IMR-90 (cell line): ENCODE measurements at regions not wholly inside any gene's neighbourhood (a gene's known extent, or its start where the extent isn't known, plus 50 kb on each side); places are given as distances from the start of the nearest gene placed in this dataset.

Experiments used
- ATAC-seq: fragments of 200-7000 bp; cut with Tn5 transposase; 2 replicates; pipeline ENCODE4 v1.9.1; 2020; ENCODE audit warnings: low read depth, mild to moderate bottlenecking, moderate library complexity
- BruUV-seq: library from RNA; stranded (reverse); fragments of 400-500 nt; replicated peaks from 2 replicates; lab custom pipeline; 2021; lab: Mats Ljungman, UMichigan
- CTCF ChIA-PET: fragments of 300-600 bp; formaldehyde crosslinking; extraction: SDS; loops from one replicate; lab custom pipeline; 2021; ENCODE audit warnings: antibody characterized with exemption; lab: Yijun Ruan, JAX
- POLR2A ChIA-PET: fragments of 300-600 bp; sonication (Branson Sonifier 250); formaldehyde crosslinking; loops from one replicate; lab custom pipeline; 2022; ENCODE audit warnings: antibody characterized with exemption; ENCODE audit not compliant: unreplicated experiment; lab: Charles Lee
- DNase-seq: peaks from one replicate; pipeline ENCODE4 v3.0.0; 2013
- H2AFZ ChIP-seq: replicated peaks from 2 replicates; pipeline ENCODE3; 2013; ENCODE audit warnings: low read length, mild to moderate bottlenecking; ENCODE audit not compliant: poor library complexity
- H2AK5ac ChIP-seq: 2 replicates; pipeline ENCODE4 v1.6.1; 2013; ENCODE audit warnings: low read depth, low read length, inconsistent platforms
- H2AK9ac ChIP-seq: replicated peaks from 2 replicates; pipeline ENCODE3; 2013; ENCODE audit warnings: mild to moderate bottlenecking, low read depth, low read length, moderate library complexity; ENCODE audit not compliant: poor library complexity
- H2BK120ac ChIP-seq: 2 replicates; pipeline ENCODE4 v1.6.1; 2013; ENCODE audit warnings: low read depth, low read length, inconsistent platforms
- H2BK15ac ChIP-seq: 3 replicates; pipeline ENCODE4 v1.6.1; 2013; ENCODE audit warnings: low read depth, low read length, inconsistent platforms
- H2BK20ac ChIP-seq: 2 replicates; pipeline ENCODE4 v1.6.1; 2013; ENCODE audit warnings: low read depth, mild to moderate bottlenecking, inconsistent platforms, low read length, moderate library complexity
- H2BK5ac ChIP-seq: 2 replicates; pipeline ENCODE4 v1.6.1; 2013; ENCODE audit warnings: mild to moderate bottlenecking, low read depth, low read length, inconsistent platforms; ENCODE audit not compliant: poor library complexity, severe bottlenecking
- H3K14ac ChIP-seq: replicated peaks from 2 replicates; pipeline ENCODE4 v1.6.1; 2013; ENCODE audit warnings: low read depth, low read length, inconsistent platforms
- H3K18ac ChIP-seq: 2 replicates; pipeline ENCODE4 v1.6.1; 2013; ENCODE audit warnings: low read depth, low read length, control low read depth
- H3K23ac ChIP-seq: 2 replicates; pipeline ENCODE4 v1.6.1; 2013; ENCODE audit warnings: low read depth, low read length, inconsistent platforms
- H3K27ac ChIP-seq: 2 replicates; pipeline ENCODE4 v1.5.1; 2013; ENCODE audit warnings: mild to moderate bottlenecking, control low read depth, low read length; ENCODE audit not compliant: insufficient read depth
- H3K27me3 ChIP-seq: 2 replicates; pipeline ENCODE4 v1.6.1; 2013; ENCODE audit warnings: low read length; ENCODE audit not compliant: control insufficient read depth, insufficient read depth
- H3K36me3 ChIP-seq: 2 replicates; pipeline ENCODE4 v1.6.1; 2013; ENCODE audit warnings: low read length, mixed read lengths; ENCODE audit not compliant: control insufficient read depth, insufficient read depth
- H3K4ac ChIP-seq: 2 replicates; pipeline ENCODE4 v1.6.1; 2013; ENCODE audit warnings: low read depth, low read length, inconsistent platforms
- H3K4me1 ChIP-seq: 2 replicates; pipeline ENCODE4 v1.6.1; 2013; ENCODE audit warnings: low read length, mixed read lengths; ENCODE audit not compliant: control insufficient read depth, insufficient read depth
- H3K4me2 ChIP-seq: 2 replicates; pipeline ENCODE4 v1.6.1; 2013; ENCODE audit warnings: low read depth, mild to moderate bottlenecking, control low read depth, low read length, moderate library complexity
- H3K4me3 ChIP-seq: 2 replicates; pipeline ENCODE4 v1.5.1; 2013; ENCODE audit warnings: low read depth, mild to moderate bottlenecking, control low read depth, low read length, moderate library complexity; ENCODE audit not compliant: insufficient read depth
- H3K56ac ChIP-seq: 2 replicates; pipeline ENCODE4 v1.6.1; 2013; ENCODE audit warnings: low read length, inconsistent platforms; ENCODE audit not compliant: insufficient read depth; ENCODE audit errors: extremely low read depth
- H3K79me1 ChIP-seq, 2 experiments: 2 replicates each; pipeline ENCODE4 v1.6.1; 2013; ENCODE audit warnings: low read length in 2 of 2, inconsistent platforms in 1 of 2, low read depth in 1 of 2
- H3K9ac ChIP-seq: 2 replicates; pipeline ENCODE4 v1.6.1; 2013; ENCODE audit warnings: low read depth, low read length, control low read depth
- H3K9me1 ChIP-seq: 2 replicates; pipeline ENCODE4 v1.6.1; 2013; ENCODE audit warnings: low read length, inconsistent platforms; ENCODE audit not compliant: insufficient read depth
- H3K9me3 ChIP-seq: 2 replicates; pipeline ENCODE4 v1.6.1; 2013; ENCODE audit warnings: low read length; ENCODE audit not compliant: control insufficient read depth, insufficient read depth
- H4K20me1 ChIP-seq: 2 replicates; pipeline ENCODE4 v1.6.1; 2013; ENCODE audit warnings: low read length, inconsistent platforms; ENCODE audit not compliant: insufficient read depth
- H4K5ac ChIP-seq: 2 replicates; pipeline ENCODE4 v1.6.1; 2013; ENCODE audit warnings: mild to moderate bottlenecking, low read depth, low read length, control low read depth
- H4K8ac ChIP-seq, 2 experiments: 2 replicates each; pipeline ENCODE4 v1.6.1; 2013; ENCODE audit warnings: low read depth in 2 of 2, low read length in 2 of 2, control low read depth in 1 of 2, inconsistent platforms in 1 of 2
- H4K91ac ChIP-seq: 2 replicates; pipeline ENCODE4 v1.6.1; 2013; ENCODE audit warnings: low read depth, low read length, inconsistent platforms; ENCODE audit not compliant: insufficient read depth
- BHLHE40 ChIP-seq: fragments of 150-350 bp; IDR thresholded peaks from 2 replicates; pipeline ENCODE4 v1.6.1; 2016; ENCODE audit warnings: mild to moderate bottlenecking, low read depth, low read length
- CEBPB ChIP-seq: IDR thresholded peaks from 2 replicates; pipeline ENCODE4 v1.6.1; 2012; ENCODE audit warnings: low read depth, low read length, improper control_type of control experiment
- CHD1 ChIP-seq: IDR thresholded peaks from 2 replicates; pipeline ENCODE4 v1.6.1; 2012; ENCODE audit warnings: low read depth, low read length, improper control_type of control experiment
- ELK1 ChIP-seq: fragments of 150-350 bp; IDR thresholded peaks from 2 replicates; pipeline ENCODE4 v1.6.1; 2016; ENCODE audit warnings: low read depth, mild to moderate bottlenecking, low read length, moderate library complexity, borderline replicate concordance
- FOS ChIP-seq: fragments of 150-350 bp; IDR thresholded peaks from 2 replicates; pipeline ENCODE4 v1.6.1; 2016; ENCODE audit warnings: low read depth, low read length
- MAFK ChIP-seq: IDR thresholded peaks from 2 replicates; pipeline ENCODE4 v1.6.1; 2012; ENCODE audit warnings: low read depth, low read length, improper control_type of control experiment
- MAZ ChIP-seq: IDR thresholded peaks from 2 replicates; pipeline ENCODE4 v1.6.1; 2012; ENCODE audit warnings: low read depth, mild to moderate bottlenecking, low read length, improper control_type of control experiment, moderate library complexity, borderline replicate concordance
- MXI1 ChIP-seq: IDR thresholded peaks from 2 replicates; pipeline ENCODE4 v1.6.1; 2012; ENCODE audit warnings: low read depth, mild to moderate bottlenecking, low read length, moderate library complexity, borderline replicate concordance
- NFE2L2 ChIP-seq: fragments of 150-350 bp; IDR thresholded peaks from 2 replicates; pipeline ENCODE4 v1.6.1; 2016; ENCODE audit warnings: low read depth, mild to moderate bottlenecking, low read length
- POLR2A ChIP-seq: IDR thresholded peaks from 2 replicates; pipeline ENCODE4 v1.6.1; 2012; ENCODE audit warnings: mild to moderate bottlenecking, low read depth, low read length
- RAD21 ChIP-seq: IDR thresholded peaks from 2 replicates; pipeline ENCODE4 v1.6.1; 2012; ENCODE audit warnings: low read length, improper control_type of control experiment
- RCOR1 ChIP-seq: IDR thresholded peaks from 2 replicates; pipeline ENCODE4 v1.6.1; 2012; ENCODE audit warnings: mild to moderate bottlenecking, low read length, improper control_type of control experiment; ENCODE audit not compliant: insufficient replicate concordance
- RFX5 ChIP-seq: IDR thresholded peaks from 2 replicates; pipeline ENCODE4 v1.8.0; 2012; ENCODE audit warnings: low read depth, mild to moderate bottlenecking, low read length, moderate library complexity
- SMC3 ChIP-seq: fragments of 150-350 bp; IDR thresholded peaks from 2 replicates; pipeline ENCODE4 v1.6.1; 2016; ENCODE audit warnings: low read depth, mild to moderate bottlenecking, antibody characterized with exemption, low read length, moderate library complexity
- WGBS, 2 experiments: methylation state at CpG; one replicate each; pipeline versions ENCODE4 v1.1.5 to v1.1.7; 2013; ENCODE audit warnings: missing lambda C conversion rate in 2 of 2; ENCODE audit not compliant: insufficient read length in 1 of 2; ENCODE audit errors: extremely low coverage in 2 of 2; 5-methylcytosine and 5-hydroxymethylcytosine counted together
- dilution Hi-C: fragments of 300-500 bp; cut with HindIII; formaldehyde crosslinking; loops from one replicate; pipeline ENCODE4 v1.14.3; 2018; ENCODE audit warnings: low sequenced_read_pairs; ENCODE audit not compliant: unreplicated experiment
- in situ Hi-C: fragments of 300-500 bp; cut with MboI; formaldehyde crosslinking; loops from 3 replicates; pipeline ENCODE4 v1.14.3; 2019; ENCODE audit warnings: low sequenced_read_pairs, inconsistent platforms, mixed read lengths
- intact Hi-C: fragments of 100-400 bp; cut with micrococcal nuclease; formaldehyde crosslinking; loops from 2 replicates; pipeline ENCODE4 v1.10.0; 2022
- TF ChIP-seq, protein P1 (sequence below): conservative IDR thresholded peaks from 2 replicates; pipeline ENCODE4 v1.5.1; 2012; ENCODE audit warnings: mild to moderate bottlenecking, low read depth, low read length, improper control_type of control experiment
- TF ChIP-seq, protein P2 (sequence below): fragments of 150-350 bp; IDR thresholded peaks from 2 replicates; pipeline ENCODE4 v1.6.1; 2017; ENCODE audit warnings: mild to moderate bottlenecking, antibody characterized with exemption, low read length, low read depth

- POLR2A ChIA-PET = no interaction called here
- in situ Hi-C loops (no loop called here), intact Hi-C loops (no loop called here), dilution Hi-C loops (no loop called here)
- Histone ChIP-seq H3K56ac (no peak overlapping the region), H3K4ac (no peak overlapping the region), H2BK20ac (no peak overlapping the region), H3K4me1 (no peaks in the 10 kb centered on the region), H2AFZ (no peak overlapping the region), H2BK120ac (no peak overlapping the region), H3K4me3 (no peak overlapping the region), H4K91ac (no peak overlapping the region), H2BK5ac (no peak overlapping the region), H2AK9ac (no peak overlapping the region), H3K9me3 (peaks cover 25% of the 10 kb centered on the region), H2BK15ac (no peak overlapping the region), H3K27me3 (no peaks in the 10 kb centered on the region), H3K36me3 (no peaks in the 10 kb centered on the region), H3K14ac (no peak overlapping the region), H4K20me1 (no peaks in the 10 kb centered on the region), H3K4me2 (no peak overlapping the region), H3K18ac (no peak overlapping the region), H3K79me1 (no peaks in the 10 kb centered on the region), H2AK5ac (no peak overlapping the region), H3K27ac (no peak overlapping the region), H4K5ac (no peak overlapping the region), H3K9me1 (no peaks in the 10 kb centered on the region), H4K8ac (no peak overlapping the region), H3K9ac (no peak overlapping the region), H3K23ac (no peak overlapping the region)
- no peak for TF ChIP-seq MAZ
- no peak for TF ChIP-seq FOS
- no peak for TF ChIP-seq POLR2A
- no peak for TF ChIP-seq ELK1
- TF ChIP-seq MXI1 = no peak
- TF ChIP-seq RFX5 = no peak
- TF ChIP-seq CEBPB = no peak
- TF ChIP-seq MAFK = no peak
- no peak for TF ChIP-seq SMC3
- TF ChIP-seq RCOR1 = no peak
- TF ChIP-seq, protein P1, sequence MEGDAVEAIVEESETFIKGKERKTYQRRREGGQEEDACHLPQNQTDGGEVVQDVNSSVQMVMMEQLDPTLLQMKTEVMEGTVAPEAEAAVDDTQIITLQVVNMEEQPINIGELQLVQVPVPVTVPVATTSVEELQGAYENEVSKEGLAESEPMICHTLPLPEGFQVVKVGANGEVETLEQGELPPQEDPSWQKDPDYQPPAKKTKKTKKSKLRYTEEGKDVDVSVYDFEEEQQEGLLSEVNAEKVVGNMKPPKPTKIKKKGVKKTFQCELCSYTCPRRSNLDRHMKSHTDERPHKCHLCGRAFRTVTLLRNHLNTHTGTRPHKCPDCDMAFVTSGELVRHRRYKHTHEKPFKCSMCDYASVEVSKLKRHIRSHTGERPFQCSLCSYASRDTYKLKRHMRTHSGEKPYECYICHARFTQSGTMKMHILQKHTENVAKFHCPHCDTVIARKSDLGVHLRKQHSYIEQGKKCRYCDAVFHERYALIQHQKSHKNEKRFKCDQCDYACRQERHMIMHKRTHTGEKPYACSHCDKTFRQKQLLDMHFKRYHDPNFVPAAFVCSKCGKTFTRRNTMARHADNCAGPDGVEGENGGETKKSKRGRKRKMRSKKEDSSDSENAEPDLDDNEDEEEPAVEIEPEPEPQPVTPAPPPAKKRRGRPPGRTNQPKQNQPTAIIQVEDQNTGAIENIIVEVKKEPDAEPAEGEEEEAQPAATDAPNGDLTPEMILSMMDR = no peak
- TF ChIP-seq BHLHE40 = no peak
- TF ChIP-seq, protein P2, sequence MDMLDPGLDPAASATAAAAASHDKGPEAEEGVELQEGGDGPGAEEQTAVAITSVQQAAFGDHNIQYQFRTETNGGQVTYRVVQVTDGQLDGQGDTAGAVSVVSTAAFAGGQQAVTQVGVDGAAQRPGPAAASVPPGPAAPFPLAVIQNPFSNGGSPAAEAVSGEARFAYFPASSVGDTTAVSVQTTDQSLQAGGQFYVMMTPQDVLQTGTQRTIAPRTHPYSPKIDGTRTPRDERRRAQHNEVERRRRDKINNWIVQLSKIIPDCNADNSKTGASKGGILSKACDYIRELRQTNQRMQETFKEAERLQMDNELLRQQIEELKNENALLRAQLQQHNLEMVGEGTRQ = no peak
- no peak for TF ChIP-seq CHD1
- TF ChIP-seq RAD21 = no peak
- TF ChIP-seq NFE2L2 = no peak
- ATAC-seq = no peak
- WGBS, 2 experiments = 63% methylated on average over 4 of the region's 8 CpGs; no CpG with 5 or more reads in 1 of the 2 experiments
- CTCF ChIA-PET = no interaction called here
- BruUV-seq = no TSS peak
- DNase-seq = no peak
These were observed 1046.9 kb downstream of the UQCRFS1 start for GRCh38 chr19:28166025-28166424.
